SH-SY5Y (cell line): ENCODE measurements at regions not wholly inside any gene's neighbourhood (a gene's known extent, or its start where the extent isn't known, plus 50 kb on each side); places are given as distances from the start of the nearest gene placed in this dataset.

Experiments used
- GATA2 ChIP-seq: IDR thresholded peaks from 2 replicates; pipeline ENCODE4 v1.6.1; 2011; ENCODE audit warnings: mild to moderate bottlenecking, low read depth, low read length
- GATA3 ChIP-seq: IDR thresholded peaks from 2 replicates; pipeline ENCODE4 v1.6.1; 2011; ENCODE audit warnings: low read depth, mild to moderate bottlenecking, low read length, moderate library complexity

- TF ChIP-seq GATA2 (no peak), GATA3 (no peak)
Measured at GRCh38 chr2:2950403-2950952, 427.1 kb downstream of the EIPR1 start.
